ENCODE measurements at regions not wholly inside any gene's neighbourhood (a gene's known extent, or its start where the extent isn't known, plus 50 kb on each side); places are given as distances from the start of the nearest gene placed in this dataset.

DNA sequence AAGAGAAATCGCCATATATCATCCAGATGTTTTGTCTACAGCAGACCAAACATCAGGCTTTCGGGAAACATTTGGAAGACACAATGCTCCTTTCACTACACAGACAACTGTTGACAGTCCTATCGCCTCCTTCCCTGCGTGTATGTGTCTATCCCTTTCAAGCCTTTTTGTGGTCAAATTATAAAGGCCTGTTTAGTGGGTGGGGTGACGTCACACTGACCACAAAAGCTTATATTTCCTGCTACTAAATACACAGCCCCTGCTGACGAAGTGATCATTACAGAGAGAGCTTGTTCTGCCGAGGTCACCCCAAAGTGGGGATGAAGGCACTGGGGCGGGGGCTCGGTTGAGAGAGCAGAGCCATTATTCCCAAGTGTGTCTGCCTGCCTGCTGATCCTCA, 302.7 kb upstream of the TNP1 start:
- DNase-seq, result no peak

DNA sequence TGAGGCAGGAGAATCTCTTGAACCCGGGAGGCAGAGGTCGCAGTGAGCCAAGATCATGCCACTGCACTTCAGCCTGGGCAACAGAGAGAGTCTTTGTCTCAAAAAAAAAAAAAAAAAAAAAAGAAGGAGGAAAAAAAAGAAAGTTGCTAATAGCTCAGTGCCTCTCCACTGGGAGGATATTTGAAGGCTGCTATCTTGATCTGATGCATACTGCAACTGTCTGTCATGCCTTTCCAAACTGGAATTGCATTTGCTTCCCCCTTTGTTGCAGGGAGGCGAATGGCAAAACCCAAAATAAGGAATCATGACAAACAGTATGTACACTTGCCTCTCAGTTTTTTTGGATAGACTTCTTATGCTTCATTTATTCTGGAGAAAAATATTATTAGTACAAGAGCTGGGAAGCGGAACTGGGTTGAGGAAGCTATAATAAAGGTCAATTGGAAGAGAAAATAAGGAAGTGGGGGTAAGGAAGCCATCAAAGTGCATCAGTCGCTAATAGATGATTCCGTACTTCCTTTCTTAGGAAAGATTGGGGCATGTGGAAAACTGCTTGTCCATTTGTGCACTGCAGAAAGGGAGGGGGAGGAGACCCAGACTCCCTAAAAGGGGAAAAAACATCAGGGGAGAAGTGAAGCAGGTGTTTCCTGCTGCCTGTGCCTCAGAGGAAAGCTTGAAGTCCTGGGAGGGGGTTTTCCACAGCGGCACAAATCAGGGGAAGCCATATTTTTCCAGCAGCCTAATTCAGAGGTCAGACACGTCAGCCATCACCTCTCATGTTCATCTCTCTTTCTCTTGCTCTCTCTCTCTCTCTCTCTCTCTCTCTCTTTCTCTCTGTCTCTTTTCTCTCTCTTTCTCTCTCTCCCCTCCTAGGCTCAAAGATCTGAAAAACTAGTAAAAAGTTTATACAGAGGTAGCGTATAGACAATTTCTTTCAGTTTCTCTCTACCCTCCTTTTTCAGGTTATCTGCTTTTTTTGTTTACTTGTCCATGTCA, 301.4 kb upstream of the TNP1 start:
- no peak for DNase-seq

DNA sequence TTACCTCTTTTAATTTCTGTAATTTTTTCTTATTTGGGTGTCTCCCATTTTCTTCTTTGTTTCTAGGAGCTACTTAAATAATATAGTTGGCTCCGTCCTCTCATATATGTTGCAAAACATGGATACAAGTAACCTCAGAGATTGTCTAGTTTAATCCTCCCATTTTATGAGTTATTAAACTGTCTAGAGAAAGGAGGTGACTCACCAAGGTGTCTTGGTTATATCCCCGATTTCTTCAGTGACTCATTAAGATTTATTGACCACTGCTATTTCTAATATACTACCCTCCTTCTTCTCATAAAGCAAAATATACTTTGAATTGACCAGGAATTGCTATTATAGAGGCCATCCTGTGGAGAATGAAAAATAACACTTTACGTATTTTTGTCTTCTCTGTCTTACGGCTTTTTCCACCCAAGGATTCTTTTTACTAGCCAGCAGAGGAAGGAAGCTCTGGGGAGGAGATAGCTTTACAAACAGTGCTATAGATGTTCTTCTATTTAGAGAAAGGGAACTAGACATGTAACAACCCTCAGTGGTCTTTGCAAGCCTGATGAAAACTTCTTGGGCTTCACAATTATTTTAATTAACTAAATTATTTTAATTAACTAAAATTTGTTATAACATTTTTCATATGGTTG, 300.4 kb upstream of the TNP1 start:
- no peak for DNase-seq

DNA sequence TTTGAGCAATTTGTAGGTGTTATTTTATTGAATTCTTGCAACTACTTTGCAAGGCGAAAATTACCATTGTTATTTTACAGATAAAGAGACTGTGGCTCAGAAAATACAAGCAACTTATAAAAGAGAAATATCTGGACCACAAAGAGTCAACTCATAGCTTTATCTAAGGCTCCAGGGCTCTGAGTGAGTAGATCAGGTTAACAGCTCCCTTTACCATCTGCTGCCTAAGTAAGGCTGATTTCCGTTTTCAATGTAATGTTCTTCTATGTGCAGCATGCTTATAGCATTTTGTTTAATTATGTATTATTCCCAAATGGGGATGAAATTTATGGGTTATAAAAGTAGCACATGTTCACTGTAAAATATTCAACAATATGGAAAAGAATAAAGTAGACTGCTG, 299.1 kb upstream of the TNP1 start:
- no peak for DNase-seq

DNA sequence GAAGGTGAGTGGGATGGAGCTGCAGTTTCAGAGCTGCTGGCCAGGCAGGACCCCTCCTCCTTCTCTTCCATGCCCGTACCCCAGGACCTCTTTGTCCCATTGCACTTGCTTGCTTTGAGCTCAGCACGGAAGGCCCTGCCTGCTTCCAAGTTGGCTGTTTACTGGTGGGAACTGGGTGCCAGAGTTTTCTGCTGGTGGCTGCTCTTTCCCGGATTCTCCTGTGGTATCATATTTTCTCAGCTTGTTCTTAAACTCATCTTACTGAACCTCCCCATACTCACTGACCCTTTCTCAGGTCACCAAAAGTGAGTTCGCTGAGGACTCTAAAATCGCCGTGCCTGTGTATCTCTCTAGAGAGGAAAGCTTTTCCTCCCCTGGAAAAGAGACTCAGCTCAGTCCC, 297.7 kb upstream of the TNP1 start:
- DNase-seq, result no peak

DNA sequence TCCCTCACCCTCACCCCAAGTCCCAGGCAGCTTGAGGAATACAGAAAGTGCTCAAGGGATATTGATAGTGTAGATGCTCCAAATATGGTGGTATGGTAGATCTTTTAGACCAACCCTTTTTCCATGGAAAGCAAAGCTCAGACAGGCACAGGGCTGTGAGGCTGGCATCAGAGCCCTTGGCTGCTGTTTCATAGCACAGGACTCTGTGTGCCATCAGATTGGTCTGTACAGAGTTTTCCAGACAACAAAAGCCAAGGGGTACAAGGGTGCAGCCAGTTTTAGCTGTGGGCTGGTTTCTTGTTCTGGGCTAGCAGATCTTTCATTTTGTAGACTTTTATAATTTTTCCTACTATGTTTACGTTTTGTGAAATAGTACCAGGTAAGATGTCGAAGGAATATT, 296.9 kb upstream of the TNP1 start:
- no peak for DNase-seq

DNA sequence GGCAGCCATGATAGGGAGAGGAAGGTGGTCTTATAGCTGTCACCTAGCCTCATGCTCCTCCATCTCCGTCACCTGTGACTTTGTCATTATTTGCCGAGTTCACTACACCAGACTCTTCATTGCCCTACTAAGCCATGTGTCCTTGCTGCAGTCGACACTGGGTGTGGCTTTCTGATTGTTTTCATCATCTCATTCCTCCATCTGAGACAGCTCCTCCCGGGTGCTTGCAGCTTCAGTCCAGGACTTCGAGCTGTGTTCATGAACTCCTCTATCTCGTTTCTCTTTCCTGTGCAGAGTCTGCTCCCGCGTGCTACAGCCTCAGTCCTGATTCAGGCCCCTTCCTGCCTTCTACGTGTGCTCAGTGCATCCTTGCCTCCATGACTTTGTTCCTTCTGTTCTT, 295.1 kb upstream of the TNP1 start:
- no peak for DNase-seq

DNA sequence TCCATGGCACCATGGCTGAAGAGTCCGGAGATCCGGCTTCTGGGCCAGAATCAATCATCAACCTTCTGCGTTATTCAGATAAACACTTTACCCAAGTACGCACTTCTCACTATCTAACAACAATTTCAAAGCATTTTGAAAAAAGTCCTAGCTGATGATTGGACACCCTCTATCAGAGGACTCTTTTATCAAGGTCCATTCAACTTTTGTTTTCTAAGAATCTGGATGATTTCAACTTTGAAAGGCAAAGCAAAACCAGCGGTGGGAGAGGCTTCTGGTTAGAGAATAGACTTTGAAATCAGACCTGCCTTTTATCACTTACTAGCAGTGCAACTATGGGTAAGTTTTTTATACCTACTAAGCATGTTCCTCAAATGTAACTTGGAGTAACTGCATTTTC, 293.6 kb upstream of the TNP1 start:
- DNase-seq, result no peak

DNA sequence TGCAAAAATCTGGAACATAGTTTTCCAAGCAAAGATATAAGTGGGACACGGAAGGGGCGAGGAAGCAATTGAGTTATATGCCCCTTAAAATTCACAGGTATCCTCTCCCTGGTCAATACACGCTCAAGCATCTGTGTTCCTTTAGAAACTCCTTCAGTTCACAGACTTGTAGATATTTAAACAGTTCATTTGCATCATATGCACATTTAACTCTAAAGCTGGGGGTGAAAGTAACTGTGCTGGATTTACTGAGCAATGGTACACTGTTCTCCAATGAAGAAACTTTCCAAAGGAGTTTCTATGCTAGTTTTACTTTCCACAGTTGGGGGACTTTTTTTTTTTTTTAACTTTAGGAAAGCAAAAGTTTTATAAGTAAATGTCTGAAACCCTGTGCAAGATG, 293.0 kb upstream of the TNP1 start:
- no peak for DNase-seq

DNA sequence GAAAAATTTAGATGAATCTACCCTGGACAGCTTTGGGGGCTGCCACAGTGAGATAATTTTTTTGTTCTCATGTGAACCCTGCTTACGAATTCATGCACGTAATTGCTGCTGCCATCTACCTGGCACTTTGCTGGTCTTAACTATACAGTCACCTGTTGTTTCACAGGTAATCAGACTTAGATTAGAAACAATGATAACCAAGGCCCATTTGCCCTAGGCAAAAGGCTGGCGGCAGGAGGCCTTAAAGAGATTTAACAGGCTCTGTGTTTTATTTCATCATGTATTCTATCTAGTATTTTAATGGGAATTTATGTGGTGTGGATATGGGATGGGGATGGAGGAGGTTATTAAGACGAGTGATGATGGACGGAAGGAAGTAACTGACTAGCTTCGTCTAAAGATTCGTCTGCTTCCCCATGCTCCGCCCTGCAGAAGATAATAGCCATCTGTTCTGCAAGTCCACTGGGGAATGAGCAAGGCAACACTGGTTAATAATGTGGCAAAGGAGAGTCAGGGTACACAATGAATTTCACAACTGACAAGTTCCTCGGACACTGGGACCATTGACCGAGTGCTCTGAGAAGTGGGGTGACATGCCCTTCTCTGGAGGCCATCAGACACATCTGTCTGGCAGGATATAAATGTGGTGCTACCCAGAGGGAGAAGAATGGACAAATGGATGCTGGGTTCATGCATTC, 291.8 kb upstream of the TNP1 start:
- DNase-seq, result no peak

DNA sequence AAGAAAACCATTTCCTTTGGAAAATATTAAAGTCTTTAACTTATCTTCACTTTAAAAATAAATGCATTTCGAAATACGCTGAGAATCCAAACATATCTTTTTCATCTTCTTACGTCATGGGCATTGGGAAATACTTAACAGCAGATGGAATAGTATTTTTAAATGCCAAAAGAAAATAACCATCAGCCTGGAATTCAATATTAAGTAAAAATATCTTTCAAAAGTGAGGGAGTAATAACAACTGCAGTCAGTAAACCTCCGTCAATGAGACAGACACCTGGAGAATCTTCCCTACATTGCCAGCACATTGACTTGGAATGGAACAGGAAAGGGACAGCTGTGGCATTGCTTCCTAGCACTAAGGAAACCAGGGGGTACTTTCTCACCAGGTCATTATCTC, 290.4 kb upstream of the TNP1 start:
- no peak for DNase-seq

DNA sequence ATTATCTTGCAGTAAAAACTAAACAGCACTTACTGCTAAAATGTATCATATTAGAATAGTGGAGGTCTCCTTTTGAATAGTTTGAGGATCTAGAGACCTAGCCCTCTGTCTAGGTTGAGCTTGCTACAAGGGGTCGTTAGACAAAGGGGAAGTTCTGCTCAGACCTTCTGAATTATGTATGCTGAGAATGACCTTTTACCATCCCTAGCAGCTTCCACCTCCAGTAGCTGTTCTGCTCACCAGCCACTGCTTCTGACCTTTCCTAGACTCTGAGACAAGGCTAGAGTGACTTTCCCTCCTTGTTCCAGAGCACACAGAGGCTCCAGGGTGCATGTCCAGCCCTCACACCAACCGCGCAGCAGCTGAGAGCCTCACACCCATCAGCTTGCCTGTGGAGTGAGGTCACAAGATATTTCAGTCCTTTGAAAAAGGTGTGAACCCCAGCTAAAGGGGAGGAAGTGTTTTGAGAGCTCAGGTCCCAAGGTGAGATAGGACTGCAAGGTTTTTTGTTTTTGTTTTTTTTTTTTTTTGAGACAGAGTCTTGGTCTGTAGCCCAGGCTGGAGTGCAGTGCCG, 289.3 kb upstream of the TNP1 start:
- no peak for DNase-seq

DNA sequence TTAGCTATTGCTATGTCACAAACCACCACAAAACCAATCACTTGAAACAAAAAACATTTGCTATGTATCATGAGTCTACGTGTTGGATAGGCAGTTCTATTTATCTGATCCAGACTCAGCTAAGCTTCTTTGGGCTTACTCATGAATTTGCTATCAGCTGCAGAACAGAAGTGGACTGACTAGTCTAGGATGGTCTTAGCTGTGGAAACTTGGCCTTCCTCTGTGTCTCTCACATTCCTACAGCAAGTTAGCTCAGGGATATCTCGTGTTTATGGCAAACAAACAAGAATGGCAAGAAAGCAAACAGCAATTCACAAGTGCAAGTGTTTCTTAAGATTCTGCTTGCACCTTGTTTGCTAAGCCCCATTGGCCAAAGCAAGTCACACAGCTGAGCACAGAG, 288.0 kb upstream of the TNP1 start:
- no peak for DNase-seq

DNA sequence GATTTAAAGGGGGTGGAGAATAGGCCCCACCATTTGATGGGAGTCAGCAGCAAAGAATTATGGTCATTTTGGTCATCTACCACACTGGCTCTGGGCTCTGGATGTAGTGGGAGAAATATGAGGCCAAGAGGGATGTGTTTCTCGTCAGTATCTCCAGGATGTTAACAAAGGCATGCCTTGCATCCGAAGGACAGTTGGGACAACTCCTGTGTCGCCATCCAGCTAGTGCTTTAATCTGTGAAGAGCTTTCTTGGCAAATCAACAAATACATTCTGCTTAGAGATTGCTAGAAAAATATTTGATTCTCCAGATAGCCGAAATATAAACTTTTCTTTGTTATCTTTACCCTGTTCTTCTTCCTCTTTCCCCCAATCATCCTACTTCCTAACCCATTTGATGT, 287.1 kb upstream of the TNP1 start:
- no peak for DNase-seq

DNA sequence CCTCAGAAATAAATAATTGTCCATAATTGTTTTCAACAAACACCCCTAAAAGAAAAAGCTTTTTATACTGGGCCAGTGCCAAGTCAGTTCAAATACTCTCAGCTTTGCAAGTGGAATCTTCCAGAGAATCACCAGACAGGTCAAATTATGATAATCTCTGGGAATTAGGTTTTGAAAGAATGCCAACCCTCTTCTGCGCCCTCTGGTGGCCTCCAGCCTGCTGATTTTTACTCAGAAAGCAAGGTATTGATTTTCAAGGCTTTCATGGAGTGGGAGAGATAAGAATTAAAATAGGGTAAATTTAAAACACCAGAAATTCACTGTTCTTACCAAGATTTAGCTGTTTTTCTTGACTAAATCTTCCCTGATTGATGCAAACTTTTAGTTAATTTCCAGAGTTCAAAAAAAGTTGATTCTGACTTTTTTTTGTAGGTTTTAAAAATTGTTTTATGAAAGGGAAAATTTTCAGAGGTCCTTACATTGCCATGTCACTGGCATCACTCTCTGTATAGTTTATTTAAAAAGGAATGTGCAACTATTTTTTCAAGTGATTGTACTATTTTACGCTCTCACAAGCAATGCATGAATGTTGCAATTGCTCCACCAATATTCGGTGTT, 282.9 kb upstream of the TNP1 start:
- DNase-seq, result no peak

DNA sequence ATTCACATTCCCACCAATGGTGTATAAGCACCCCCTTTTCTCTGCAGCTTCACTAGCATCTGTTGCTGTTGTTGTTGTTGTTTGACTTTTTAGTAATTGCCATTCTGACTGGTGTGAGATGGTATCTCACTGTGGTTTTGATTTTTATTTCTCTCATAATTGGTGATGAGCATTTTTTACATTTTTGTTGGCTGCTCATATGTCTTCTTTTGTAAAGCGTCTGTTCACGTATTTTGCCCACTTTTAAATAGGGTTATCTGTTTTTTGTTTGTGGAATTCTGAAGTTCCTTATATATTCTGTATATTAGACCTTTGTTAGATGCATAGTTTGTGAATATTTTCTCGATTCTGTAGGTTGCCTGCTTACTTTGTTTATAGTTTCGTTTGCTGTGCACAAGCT, 278.4 kb upstream of the TNP1 start:
- DNase-seq, result no peak

DNA sequence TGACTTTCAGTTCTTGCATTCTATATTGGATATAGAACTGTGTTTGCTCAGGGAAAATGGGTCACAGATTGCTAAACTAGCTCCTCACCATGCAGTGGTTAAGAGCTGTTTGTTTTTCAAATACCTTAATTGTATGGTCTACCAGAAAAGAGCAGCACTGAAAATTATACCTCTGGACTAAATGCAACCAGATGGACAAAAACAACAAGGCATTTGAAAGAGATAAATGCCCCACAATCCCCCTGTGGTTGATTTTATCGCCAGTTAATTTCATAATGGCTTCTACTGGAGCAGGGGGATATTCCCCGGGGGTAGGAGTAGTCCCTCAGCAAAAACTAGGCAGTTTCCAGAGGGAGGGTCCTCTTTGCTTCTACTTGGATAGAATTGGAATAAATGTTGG, 267.9 kb upstream of the TNP1 start:
- DNase-seq, result no peak

DNA sequence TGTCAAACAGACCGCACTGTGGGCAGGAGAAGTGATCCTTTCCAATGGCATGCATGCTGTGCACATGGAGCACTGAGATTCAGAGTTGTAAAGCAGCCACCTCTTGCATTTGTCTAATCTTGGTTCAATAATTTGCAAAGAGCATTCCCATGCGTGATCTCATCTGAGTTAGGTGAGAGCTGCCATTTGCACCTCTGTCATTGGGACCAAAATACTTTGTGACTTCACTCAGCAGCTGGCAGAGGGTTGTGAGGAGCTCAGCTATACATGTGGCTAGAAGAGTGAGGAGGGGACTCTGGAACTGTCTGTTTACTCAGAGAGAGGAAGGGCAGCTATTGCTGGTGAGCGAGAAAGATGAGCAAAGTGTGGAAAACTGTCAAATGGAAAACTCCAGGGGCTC, 265.1 kb upstream of the TNP1 start:
- DNase-seq, result no peak

DNA sequence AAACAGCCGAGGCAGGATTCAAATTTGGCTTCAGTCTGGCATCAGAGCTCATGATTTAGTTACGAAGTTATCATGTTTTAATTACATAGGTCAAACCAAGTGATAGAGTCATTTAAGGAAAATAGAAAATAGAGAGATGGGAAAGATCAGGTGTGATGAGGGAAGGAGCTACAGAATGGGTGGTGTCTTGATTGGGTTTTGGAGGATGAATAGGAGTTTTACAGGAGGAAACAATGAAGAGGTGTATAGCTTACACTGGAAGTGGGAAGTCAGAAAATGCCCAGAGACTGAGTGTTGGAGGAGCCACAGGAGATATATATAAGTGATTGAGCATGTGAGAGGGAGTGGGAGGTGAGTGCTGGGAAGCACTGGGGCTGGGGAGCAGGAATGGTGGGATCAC, 264.2 kb upstream of the TNP1 start:
- no peak for DNase-seq

DNA sequence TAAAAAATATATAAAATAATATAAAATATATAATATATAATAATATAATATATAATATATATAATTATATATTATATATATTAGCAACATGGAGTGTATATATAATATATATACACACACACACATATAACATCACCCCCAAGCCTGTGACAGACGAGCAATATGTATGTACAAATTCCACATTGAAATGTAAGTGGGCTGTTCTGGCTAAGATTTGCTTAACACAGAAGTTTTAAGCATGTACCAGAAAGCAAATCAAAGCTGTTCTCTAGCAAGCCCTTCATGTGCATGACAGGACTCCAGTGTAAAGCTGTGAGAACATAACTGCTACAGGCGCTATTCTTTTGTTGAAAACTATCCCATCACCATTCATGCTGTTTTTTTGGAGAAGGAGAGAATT, 261.7 kb upstream of the TNP1 start:
- no peak for DNase-seq

DNA sequence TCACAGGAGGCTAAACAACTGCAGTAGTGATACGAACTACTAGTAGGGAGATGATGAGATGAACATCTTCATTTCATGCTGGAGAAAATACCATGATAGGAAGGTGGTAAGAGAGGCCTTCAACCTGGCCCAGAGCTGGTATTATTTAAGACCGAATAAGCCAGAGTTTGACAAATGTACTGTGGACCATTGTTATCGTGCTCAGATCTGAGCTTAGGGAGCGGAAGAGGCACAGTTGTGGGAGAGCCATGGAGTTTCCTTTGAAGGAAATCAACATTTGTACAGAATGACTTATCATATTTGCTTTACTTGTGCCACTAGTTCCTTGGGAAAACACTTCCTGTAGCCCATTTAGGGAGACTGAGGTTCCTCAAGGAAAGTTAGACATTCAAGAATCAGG, 260.6 kb upstream of the TNP1 start:
- no peak for DNase-seq

All from renal pelvis (tissue), 1 donor.